ENCODE measurements at regions not wholly inside any gene's neighbourhood (a gene's known extent, or its start where the extent isn't known, plus 50 kb on each side); places are given as distances from the start of the nearest gene placed in this dataset.
"Not testable (repeated sequence)": the region's sequence is repeated elsewhere in the genome, so short reads cannot be mapped to it uniquely, and the experiment has no call there.

DNA sequence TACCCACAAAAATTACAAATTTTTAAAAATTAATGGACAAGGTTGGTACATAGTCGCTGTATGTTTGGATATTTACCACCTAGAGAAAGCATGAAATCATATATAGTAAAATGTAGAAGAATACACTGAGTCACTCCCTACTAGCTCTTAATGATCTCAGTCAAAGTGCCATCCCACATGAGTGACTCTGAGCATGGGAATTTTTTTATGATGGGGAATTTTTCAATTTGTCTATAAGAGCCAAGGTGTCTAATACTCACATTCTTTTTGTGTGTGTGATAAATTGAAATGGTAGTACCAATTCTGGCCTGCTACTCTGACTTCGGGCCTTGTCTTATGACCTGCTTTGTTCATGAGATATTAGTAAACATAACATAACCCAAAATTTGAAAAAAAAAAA, 483.2 kb downstream of the CDH10 start:
- TF ChIP-seq, protein P1, sequence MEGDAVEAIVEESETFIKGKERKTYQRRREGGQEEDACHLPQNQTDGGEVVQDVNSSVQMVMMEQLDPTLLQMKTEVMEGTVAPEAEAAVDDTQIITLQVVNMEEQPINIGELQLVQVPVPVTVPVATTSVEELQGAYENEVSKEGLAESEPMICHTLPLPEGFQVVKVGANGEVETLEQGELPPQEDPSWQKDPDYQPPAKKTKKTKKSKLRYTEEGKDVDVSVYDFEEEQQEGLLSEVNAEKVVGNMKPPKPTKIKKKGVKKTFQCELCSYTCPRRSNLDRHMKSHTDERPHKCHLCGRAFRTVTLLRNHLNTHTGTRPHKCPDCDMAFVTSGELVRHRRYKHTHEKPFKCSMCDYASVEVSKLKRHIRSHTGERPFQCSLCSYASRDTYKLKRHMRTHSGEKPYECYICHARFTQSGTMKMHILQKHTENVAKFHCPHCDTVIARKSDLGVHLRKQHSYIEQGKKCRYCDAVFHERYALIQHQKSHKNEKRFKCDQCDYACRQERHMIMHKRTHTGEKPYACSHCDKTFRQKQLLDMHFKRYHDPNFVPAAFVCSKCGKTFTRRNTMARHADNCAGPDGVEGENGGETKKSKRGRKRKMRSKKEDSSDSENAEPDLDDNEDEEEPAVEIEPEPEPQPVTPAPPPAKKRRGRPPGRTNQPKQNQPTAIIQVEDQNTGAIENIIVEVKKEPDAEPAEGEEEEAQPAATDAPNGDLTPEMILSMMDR (IDR thresholded peaks at IDR 0.05) = no peak
- TF ChIP-seq ZFX (IDR thresholded peaks at IDR 0.05; ENCODE audit: borderline replicate concordance) = no peak
- H3K27ac ChIP-seq = no peak overlapping the region

DNA sequence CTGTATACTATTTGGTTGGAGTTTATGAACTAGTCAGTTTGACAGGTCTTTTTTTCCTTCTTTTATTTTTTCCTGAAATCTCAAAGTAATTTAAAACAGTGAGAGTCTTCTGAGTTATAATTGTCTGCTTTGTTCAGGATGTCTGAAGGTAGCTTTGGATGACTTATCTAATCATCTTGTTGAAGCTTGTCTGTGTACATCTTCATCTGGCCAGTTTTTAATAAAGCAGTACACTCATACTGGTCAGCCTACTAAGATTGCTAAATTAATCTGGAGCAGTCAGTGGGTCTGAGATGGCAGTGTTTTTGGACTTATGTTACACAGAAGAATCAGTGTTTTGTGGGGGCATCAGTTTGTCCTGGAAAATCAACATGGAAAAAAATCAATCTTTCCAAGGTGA, 482.4 kb downstream of the CDH10 start:
- TF ChIP-seq, protein P1 (IDR thresholded peaks at IDR 0.05) = no peak
- no peak for TF ChIP-seq ZFX (IDR thresholded peaks at IDR 0.05; ENCODE audit: borderline replicate concordance)

DNA sequence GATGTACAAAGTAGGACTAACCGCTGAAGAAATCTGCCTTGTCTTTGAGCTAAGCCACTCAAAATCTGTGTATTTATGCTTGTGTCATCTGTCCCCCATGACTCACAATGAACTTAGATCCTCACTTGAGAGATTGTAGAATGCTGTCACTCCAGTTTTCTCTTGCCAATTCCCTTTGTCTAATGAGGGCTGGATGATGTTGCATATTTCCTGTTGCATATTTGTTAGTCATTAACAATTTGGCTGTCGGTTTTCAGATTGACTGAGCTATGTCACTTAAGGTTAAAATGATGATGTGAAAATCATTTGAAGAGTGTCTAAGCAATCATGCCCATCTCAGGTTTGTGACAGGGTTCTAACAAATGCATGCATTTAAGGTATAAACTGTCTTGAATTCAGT, 481.7 kb downstream of the CDH10 start:
- H3K27ac ChIP-seq = no peak overlapping the region
- TF ChIP-seq, protein P1 (IDR thresholded peaks at IDR 0.05) = no peak
- no peak for TF ChIP-seq ZFX (IDR thresholded peaks at IDR 0.05; ENCODE audit: borderline replicate concordance)

More for the DNA sequence above, 482.4 kb downstream of the CDH10 start:
- H3K27ac ChIP-seq = no peak overlapping the region

DNA sequence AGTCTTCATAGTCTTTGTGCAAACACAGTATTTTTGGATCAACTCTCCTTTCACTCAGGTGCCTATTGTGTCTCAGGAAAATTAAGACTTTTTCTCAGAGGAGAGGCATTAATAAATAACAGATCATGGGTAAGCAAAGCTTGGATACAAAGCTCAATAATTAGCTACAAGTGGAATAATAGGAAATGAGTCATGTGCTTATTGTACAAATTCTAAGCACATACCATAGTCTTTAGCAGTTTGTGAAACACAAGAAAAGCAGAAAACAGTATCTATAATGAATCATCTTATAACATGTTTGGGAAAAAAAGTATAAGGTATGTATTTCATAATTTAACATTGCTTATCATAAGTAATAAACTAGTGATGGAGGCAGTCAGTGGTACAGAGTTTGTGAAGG, 477.0 kb downstream of the CDH10 start:
- TF ChIP-seq, protein P1 (IDR thresholded peaks at IDR 0.05) = no peak
- no peak for TF ChIP-seq ZFX (IDR thresholded peaks at IDR 0.05; ENCODE audit: borderline replicate concordance)
- no peak overlapping the region for H3K27ac ChIP-seq

DNA sequence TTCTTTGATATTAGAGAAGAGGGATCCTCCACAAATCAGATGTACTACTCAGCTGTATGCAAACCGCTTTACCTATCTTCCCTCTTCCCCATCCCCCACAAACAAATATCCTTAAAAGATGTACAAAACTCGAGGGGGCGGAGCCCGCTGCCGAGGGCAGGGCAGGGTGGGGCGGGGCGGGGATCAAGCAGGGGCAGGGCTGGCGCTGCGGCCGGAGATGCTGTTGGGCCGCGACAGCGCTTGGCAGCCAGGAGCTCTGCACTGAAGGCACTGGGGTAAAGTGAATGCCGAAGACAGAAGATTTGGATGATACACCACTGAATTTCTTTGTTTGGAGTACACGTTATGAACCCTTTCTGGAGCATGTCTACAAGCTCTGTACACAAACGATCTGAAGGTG, 474.8 kb downstream of the CDH10 start:
- TF ChIP-seq ZFX (IDR thresholded peaks at IDR 0.05; ENCODE audit: borderline replicate concordance) = no peak
- TF ChIP-seq, protein P1 (IDR thresholded peaks at IDR 0.05) = no peak
- no peak overlapping the region for H3K27ac ChIP-seq

DNA sequence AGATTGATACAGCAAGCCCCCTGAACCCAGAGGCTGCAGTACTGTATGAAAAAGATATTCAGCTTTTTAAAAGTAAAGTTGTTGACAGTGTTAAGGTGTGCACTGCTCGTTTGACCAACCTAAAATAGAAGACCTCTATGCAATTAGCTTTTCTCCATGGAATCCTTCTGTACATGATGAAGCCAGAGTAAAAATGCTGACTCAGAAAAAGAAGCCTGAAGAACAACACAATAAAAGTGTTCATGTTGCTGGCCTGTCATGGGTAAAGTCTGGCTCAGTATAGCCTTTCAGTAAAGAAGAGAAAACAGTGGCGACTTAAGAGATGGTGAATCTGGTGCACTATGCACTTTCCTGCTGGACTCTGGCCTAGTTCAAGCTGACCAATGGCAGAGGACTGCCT, 473.8 kb downstream of the CDH10 start:
- H3K27ac ChIP-seq = not testable (repeated sequence)

DNA sequence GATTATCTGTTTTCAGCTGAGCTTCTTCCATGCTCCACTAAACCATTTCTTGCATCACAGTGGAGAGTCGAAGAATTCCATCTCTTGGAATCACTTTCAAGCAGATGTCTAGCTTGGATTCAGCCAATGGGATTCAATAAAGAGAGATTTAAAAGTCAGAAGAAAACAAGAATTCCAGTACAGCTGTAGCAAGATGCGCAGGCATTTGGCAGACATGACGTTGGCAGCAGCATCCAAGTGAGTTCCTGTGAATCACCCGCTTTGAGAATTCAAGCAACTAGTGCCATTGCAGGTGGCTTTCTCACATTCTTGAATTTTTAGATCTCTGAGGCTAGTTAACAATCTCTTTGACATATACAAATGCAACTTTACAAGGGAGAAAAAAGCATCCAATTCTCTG, 467.0 kb downstream of the CDH10 start:
- H3K27ac ChIP-seq = no peak overlapping the region
- TF ChIP-seq, protein P1 (IDR thresholded peaks at IDR 0.05) = no peak
- TF ChIP-seq ZFX (IDR thresholded peaks at IDR 0.05; ENCODE audit: borderline replicate concordance) = no peak

DNA sequence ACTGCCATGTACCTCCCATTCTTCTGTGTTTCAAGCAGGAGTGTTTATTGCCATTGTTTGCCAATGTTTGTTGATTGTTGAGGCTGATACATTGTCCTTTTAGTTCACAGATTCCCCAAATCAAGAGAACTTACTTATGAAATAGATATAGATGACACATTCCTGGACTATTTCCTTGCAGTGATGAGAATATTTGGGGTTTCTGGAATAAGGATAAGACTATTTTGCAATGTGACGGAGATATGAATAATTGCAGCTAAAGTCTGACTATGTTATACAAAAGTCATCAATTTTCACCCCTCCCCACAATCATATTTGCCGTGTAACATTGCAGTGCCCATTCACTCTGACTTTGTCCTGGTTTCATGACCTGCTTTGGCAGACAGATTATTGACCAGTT, 460.8 kb downstream of the CDH10 start:
- TF ChIP-seq, protein P1 (IDR thresholded peaks at IDR 0.05) = no peak
- TF ChIP-seq ZFX (IDR thresholded peaks at IDR 0.05; ENCODE audit: borderline replicate concordance) = no peak
- H3K27ac ChIP-seq = no peak overlapping the region

Data from 22Rv1 (cell line).